ENCODE measurements at regions not wholly inside any gene's neighbourhood (a gene's known extent, or its start where the extent isn't known, plus 50 kb on each side); places are given as distances from the start of the nearest gene placed in this dataset.

- TF ChIP-seq CTCF (IDR thresholded peaks at IDR 0.05), result no peak
- peaks cover 8% of the 10 kb centered on the region for H3K4me1 ChIP-seq
- no peaks in the 10 kb centered on the region for H3K36me3 ChIP-seq
- DNase-seq (no peak), ATAC-seq (no peak)
- no peaks in the 10 kb centered on the region for H3K9me3 ChIP-seq
- H3K27ac ChIP-seq, result no peak overlapping the region
- no peak overlapping the region for H3K4me3 ChIP-seq
- intact Hi-C loops (cut with DNase I), result no loop called here
- no peaks in the 10 kb centered on the region for H3K27me3 ChIP-seq
Observed at GRCh38 chr1:169001353-169001752, 105.1 kb upstream of the ATP1B1 start.

GRCh38 chr1:169003864-169004516 is 102.5 kb upstream of the ATP1B1 start:
- DNase-seq (peak; percentile 71), ATAC-seq (peak; percentile 36)
- intact Hi-C loops (cut with DNase I), result no loop called here
- TF ChIP-seq CTCF (IDR thresholded peaks at IDR 0.05), result no peak
- Histone ChIP-seq H3K4me1 (peaks cover 8% of the 10 kb centered on the region), H3K27me3 (no peaks in the 10 kb centered on the region), H3K27ac (no peak overlapping the region), H3K36me3 (no peaks in the 10 kb centered on the region), H3K9me3 (no peaks in the 10 kb centered on the region), H3K4me3 (no peak overlapping the region)

- Histone ChIP-seq H3K4me1 (peaks cover 8% of the 10 kb centered on the region), H3K9me3 (no peaks in the 10 kb centered on the region), H3K27me3 (no peaks in the 10 kb centered on the region), H3K27ac (no peak overlapping the region), H3K4me3 (no peak overlapping the region), H3K36me3 (no peaks in the 10 kb centered on the region)
- TF ChIP-seq CTCF (IDR thresholded peaks at IDR 0.05), result no peak
- ATAC-seq (no peak), DNase-seq (no peak)
- intact Hi-C loops (cut with DNase I), result no loop called here
Observed at GRCh38 chr1:169005776-169006175, 100.7 kb upstream of the ATP1B1 start.

DNA sequence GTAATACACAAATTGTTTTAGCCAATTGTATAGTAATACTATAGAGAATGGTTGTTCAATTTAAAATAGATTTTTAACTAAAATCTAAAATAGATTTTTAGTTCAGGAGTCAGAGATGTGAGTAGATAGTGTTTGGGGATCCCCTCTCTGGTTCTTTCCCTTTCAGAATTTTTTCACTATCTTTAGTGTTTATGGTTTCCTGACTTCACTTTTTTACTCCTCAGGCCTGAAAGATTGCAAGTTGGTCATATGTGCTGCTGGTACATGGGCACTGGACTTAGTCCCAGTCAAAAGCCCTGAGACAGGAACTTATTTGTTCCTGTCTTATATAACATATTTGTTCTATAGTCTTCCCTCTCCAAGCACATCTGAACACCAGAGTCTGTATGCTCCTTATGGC is 96.8 kb upstream of the ATP1B1 start:
- Histone ChIP-seq H3K36me3 (no peaks in the 10 kb centered on the region), H3K27ac (no peak overlapping the region), H3K4me1 (peaks cover under 1% of the 10 kb centered on the region), H3K27me3 (no peaks in the 10 kb centered on the region), H3K9me3 (no peaks in the 10 kb centered on the region), H3K4me3 (no peak overlapping the region)
- no peak for DNase-seq
- intact Hi-C loops (cut with DNase I), result no loop called here
- ATAC-seq, result no peak
- TF ChIP-seq CTCF (IDR thresholded peaks at IDR 0.05), result no peak

GRCh38 chr1:169012416-169012815 is 94.1 kb upstream of the ATP1B1 start:
- no peak for ATAC-seq
- Histone ChIP-seq H3K36me3 (no peaks in the 10 kb centered on the region), H3K27me3 (no peaks in the 10 kb centered on the region), H3K4me1 (no peaks in the 10 kb centered on the region), H3K27ac (no peak overlapping the region), H3K4me3 (no peak overlapping the region), H3K9me3 (no peaks in the 10 kb centered on the region)
- intact Hi-C loops (cut with DNase I), result no loop called here
- no peak for TF ChIP-seq CTCF (IDR thresholded peaks at IDR 0.05)
- DNase-seq, result no peak

DNA sequence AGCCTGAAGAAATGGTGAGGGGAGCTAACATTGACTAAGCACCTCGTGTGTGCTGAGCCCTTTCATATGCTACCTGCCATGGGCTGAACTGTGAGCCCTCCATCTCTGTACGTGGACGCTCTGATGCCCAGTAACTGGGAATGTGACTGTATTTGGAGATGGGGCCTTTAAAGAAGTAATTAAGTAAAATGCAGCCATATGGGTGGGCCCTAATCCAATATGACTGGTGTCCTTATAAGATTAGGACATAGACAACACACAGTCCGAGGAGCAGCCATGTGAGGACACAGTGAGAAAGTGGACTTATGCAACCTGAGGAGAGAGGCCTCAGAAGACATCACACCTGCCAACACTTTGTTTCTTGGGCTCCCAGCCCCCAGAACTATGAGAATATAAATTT is 92.7 kb upstream of the ATP1B1 start:
- Histone ChIP-seq H3K4me1 (no peaks in the 10 kb centered on the region), H3K4me3 (no peak overlapping the region), H3K27me3 (no peaks in the 10 kb centered on the region), H3K9me3 (no peaks in the 10 kb centered on the region), H3K36me3 (no peaks in the 10 kb centered on the region), H3K27ac (no peak overlapping the region)
- DNase-seq (no peak), ATAC-seq (no peak)
- TF ChIP-seq CTCF (IDR thresholded peaks at IDR 0.05), result no peak
- intact Hi-C loops (cut with DNase I), result no loop called here
